Natural killer cell (primary cell): ENCODE measurements at regions not wholly inside any gene's neighbourhood (a gene's known extent, or its start where the extent isn't known, plus 50 kb on each side); places are given as distances from the start of the nearest gene placed in this dataset.

Source experiments
- ATAC-seq, 3 donors: fragments of 150-1000 bp in 2 of 3; fragments of 200-7000 bp in 1 of 3; cut with Tn5 transposase; 1 replicate in 1 of 3; 2 replicates in 2 of 3; pipeline ENCODE4 v1.10.0; 2021; ENCODE audit warnings: mild to moderate bottlenecking in 2 of 3, moderate library complexity in 2 of 3
- DNase-seq, 2 donors: peaks; one replicate each; pipeline versions ENCODE4 v3.0.0 to v3.0.0-alpha.2; 2013 to 2021; ENCODE audit warnings: mixed read lengths in 1 of 2
- H3K27ac ChIP-seq: one replicate; pipeline ENCODE4 v1.5.1; 2013; ENCODE audit warnings: mild to moderate bottlenecking, low read length
- H3K27me3 ChIP-seq: one replicate; pipeline ENCODE4 v1.6.1; 2013; ENCODE audit warnings: low read length; ENCODE audit not compliant: control insufficient read depth, insufficient read depth
- H3K36me3 ChIP-seq: one replicate; pipeline ENCODE4 v1.6.1; 2013; ENCODE audit warnings: low read length; ENCODE audit not compliant: control insufficient read depth, insufficient read depth
- H3K4me1 ChIP-seq: one replicate; pipeline ENCODE4 v1.6.1; 2013; ENCODE audit warnings: low read length; ENCODE audit not compliant: control insufficient read depth, insufficient read depth
- H3K4me3 ChIP-seq: one replicate; pipeline ENCODE4 v1.5.1; 2013; ENCODE audit warnings: low read length
- H3K9me3 ChIP-seq: one replicate; pipeline ENCODE4 v1.6.1; 2013; ENCODE audit warnings: low read length; ENCODE audit not compliant: control insufficient read depth, insufficient read depth
- H3K27ac Mint-ChIP-seq, 2 donors: one replicate each; pipeline ENCODE4 v1.8.0; 2022; ENCODE audit warnings: mild to moderate bottlenecking in 2 of 2, mixed read lengths in 2 of 2, moderate library complexity in 1 of 2
- H3K27me3 Mint-ChIP-seq, 2 donors: one replicate each; pipeline ENCODE4 v1.8.0; 2022; ENCODE audit warnings: low read depth in 2 of 2, mixed read lengths in 2 of 2
- H3K36me3 Mint-ChIP-seq: one replicate; pipeline ENCODE4 v1.8.0; 2022; ENCODE audit warnings: mixed read lengths
- H3K4me1 Mint-ChIP-seq, 2 donors: one replicate each; pipeline ENCODE4 v1.8.0; 2022; ENCODE audit warnings: mixed read lengths in 2 of 2
- H3K4me3 Mint-ChIP-seq: one replicate; pipeline ENCODE4 v1.8.0; 2022; ENCODE audit warnings: mild to moderate bottlenecking, moderate library complexity, mixed read lengths
- H3K9me3 Mint-ChIP-seq, 2 donors: one replicate each; pipeline ENCODE4 v1.8.0; 2022; ENCODE audit warnings: mixed read lengths in 2 of 2
- WGBS: methylation state at CpG from one replicate; pipeline ENCODE4 v1.1.7; 2013; ENCODE audit warnings: missing lambda C conversion rate; ENCODE audit not compliant: insufficient coverage; 5-methylcytosine and 5-hydroxymethylcytosine counted together
- intact Hi-C: fragments of 100-400 bp; cut with micrococcal nuclease; formaldehyde crosslinking; loops from one replicate; pipeline ENCODE4 v1.14.2; 2022
- TF ChIP-seq, protein P1 (sequence below): fragments of 200-600 bp; IDR thresholded peaks from one replicate; pipeline ENCODE4 v1.8.0; 2022; ENCODE audit warnings: antibody characterized with exemption

DNA sequence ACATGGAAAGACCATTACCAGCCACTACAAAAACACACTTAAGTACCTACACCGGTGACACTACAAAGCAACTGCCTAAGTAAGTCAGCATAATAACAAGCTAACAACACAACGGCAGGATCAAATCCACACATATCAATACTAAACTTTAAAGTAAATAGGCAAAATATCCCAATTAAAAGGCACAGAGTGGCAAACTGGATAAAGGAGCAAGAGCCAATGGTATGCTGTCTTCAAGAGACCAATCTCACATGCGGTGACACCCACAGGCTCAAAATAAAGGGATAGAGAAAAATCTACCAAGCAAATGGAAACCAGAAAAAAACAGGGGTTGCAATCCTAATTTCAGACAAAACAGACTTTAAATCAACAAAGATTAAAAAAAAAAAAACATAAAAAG, 261.5 kb upstream of the TENM4 start:
- H3K9me3 ChIP-seq, result peaks cover 9% of the 10 kb centered on the region
- Mint-ChIP-seq H3K4me1 (no peaks in the 10 kb centered on the region), H3K36me3 (peaks cover 7% of the 10 kb centered on the region), H3K4me3 (no peak overlapping the region), H3K27me3 (no peaks in the 10 kb centered on the region), H3K27ac (no peak overlapping the region), H3K9me3 (peaks cover 19 to 20% of the 10 kb centered on the region in 2 donors)
- ATAC-seq (no peak), DNase-seq (no peak)
- 96% methylated on average over 3 of the region's 3 CpGs for WGBS
- no peak overlapping the region for H3K27ac ChIP-seq
- no peak overlapping the region for H3K4me3 ChIP-seq
- H3K36me3 ChIP-seq, result no peaks in the 10 kb centered on the region
- H3K4me1 ChIP-seq, result no peaks in the 10 kb centered on the region
- TF ChIP-seq, protein P1, sequence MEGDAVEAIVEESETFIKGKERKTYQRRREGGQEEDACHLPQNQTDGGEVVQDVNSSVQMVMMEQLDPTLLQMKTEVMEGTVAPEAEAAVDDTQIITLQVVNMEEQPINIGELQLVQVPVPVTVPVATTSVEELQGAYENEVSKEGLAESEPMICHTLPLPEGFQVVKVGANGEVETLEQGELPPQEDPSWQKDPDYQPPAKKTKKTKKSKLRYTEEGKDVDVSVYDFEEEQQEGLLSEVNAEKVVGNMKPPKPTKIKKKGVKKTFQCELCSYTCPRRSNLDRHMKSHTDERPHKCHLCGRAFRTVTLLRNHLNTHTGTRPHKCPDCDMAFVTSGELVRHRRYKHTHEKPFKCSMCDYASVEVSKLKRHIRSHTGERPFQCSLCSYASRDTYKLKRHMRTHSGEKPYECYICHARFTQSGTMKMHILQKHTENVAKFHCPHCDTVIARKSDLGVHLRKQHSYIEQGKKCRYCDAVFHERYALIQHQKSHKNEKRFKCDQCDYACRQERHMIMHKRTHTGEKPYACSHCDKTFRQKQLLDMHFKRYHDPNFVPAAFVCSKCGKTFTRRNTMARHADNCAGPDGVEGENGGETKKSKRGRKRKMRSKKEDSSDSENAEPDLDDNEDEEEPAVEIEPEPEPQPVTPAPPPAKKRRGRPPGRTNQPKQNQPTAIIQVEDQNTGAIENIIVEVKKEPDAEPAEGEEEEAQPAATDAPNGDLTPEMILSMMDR, result no peak
- no peaks in the 10 kb centered on the region for H3K27me3 ChIP-seq
- intact Hi-C loops, result no loop called here

DNA sequence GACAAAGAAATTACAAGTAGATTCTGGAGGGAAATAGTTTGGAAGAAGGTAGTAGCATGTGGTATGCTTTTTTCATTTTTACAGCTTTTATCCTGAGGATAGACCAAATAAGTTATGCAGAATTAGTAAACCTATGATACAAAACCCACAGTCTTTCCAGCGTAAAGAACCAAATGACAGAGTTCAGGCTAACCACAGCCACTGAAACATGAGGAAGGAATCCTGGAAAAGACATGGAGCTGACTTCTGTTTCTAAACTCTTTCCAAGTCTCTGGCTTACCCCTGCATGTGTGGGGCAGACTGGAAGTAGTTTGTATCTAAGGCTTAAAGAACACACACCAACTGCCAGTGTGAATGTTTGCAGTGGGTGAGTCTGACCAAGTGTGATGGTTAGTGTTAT, 258.4 kb upstream of the TENM4 start:
- WGBS, result 88% methylated on average over 1 of the region's 1 CpG
- TF ChIP-seq, protein P1, result no peak
- Histone ChIP-seq H3K4me1 (no peaks in the 10 kb centered on the region), H3K27ac (no peak overlapping the region), H3K4me3 (no peak overlapping the region), H3K36me3 (no peaks in the 10 kb centered on the region), H3K27me3 (no peaks in the 10 kb centered on the region), H3K9me3 (peaks cover 9% of the 10 kb centered on the region)
- no peak overlapping the region for H3K4me3 Mint-ChIP-seq
- ATAC-seq (no peak), DNase-seq (no peak)
- no peaks in the 10 kb centered on the region for H3K4me1 Mint-ChIP-seq
- peaks cover 11 to 17% of the 10 kb centered on the region in 2 donors for H3K9me3 Mint-ChIP-seq
- intact Hi-C loops, result no loop called here
- H3K27ac Mint-ChIP-seq, result no peak overlapping the region
- peaks cover 7% of the 10 kb centered on the region for H3K36me3 Mint-ChIP-seq
- no peaks in the 10 kb centered on the region for H3K27me3 Mint-ChIP-seq

DNA sequence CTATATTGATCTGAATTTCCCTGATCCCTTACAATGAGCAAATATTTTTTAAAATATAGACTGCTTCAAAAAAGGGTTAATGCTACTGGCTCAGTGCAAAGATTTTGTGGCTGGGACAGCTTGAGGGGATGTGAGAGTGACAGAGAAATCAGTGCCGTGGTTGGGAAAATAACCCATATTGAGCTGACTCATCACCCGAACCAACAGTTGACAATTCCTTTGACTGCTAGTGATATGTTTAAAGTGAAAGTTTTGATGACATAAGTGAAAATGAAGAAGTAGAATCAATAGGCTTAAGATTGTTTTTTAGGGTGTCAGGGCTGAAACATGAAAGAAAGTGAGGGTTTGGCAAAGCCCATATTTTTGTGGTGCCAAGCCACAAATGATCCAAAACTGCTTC, 257.1 kb upstream of the TENM4 start:
- Histone ChIP-seq H3K4me3 (no peak overlapping the region), H3K4me1 (no peaks in the 10 kb centered on the region), H3K27ac (no peak overlapping the region), H3K27me3 (no peaks in the 10 kb centered on the region), H3K9me3 (peaks cover 9% of the 10 kb centered on the region), H3K36me3 (no peaks in the 10 kb centered on the region)
- TF ChIP-seq, protein P1, result no peak
- H3K36me3 Mint-ChIP-seq, result peaks cover 7% of the 10 kb centered on the region
- no peaks in the 10 kb centered on the region for H3K27me3 Mint-ChIP-seq
- no peak for ATAC-seq
- H3K4me3 Mint-ChIP-seq, result no peak overlapping the region
- WGBS, result 81% methylated on average over 2 of the region's 2 CpGs
- peaks cover 5 to 14% of the 10 kb centered on the region in 2 donors for H3K9me3 Mint-ChIP-seq
- H3K27ac Mint-ChIP-seq, result no peak overlapping the region
- no peak for DNase-seq
- intact Hi-C loops, result no loop called here
- H3K4me1 Mint-ChIP-seq, result no peaks in the 10 kb centered on the region

DNA sequence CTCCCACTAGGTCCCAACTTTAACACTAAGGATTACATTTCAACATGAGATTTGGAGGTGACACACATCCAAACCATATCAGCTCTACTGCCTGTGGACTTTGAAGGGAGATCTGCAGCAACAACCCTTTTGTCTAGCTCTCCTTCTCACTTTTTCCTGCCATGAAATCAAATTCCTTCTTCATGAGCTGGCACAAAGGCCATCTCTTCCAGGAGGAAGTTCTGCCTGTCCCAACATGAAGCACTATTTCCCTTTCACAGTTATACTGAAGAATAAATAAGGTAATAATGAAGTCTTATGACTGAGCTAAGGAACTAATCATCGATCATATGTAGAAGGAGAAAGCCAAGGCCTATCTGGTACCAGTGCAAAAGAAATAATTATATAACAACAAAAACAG, 253.5 kb upstream of the TENM4 start:
- no peaks in the 10 kb centered on the region for H3K4me1 Mint-ChIP-seq
- H3K27me3 Mint-ChIP-seq, result no peaks in the 10 kb centered on the region
- H3K4me3 Mint-ChIP-seq, result no peak overlapping the region
- DNase-seq (no peak), ATAC-seq (no peak)
- TF ChIP-seq, protein P1, result no peak
- H3K27ac ChIP-seq, result no peak overlapping the region
- peaks cover 3% of the 10 kb centered on the region for H3K9me3 ChIP-seq
- no CpG with 5 or more reads among the region's 1 CpG for WGBS
- H3K9me3 Mint-ChIP-seq, result peaks cover 5 to 8% of the 10 kb centered on the region in 2 donors
- intact Hi-C loops, result no loop called here
- no peaks in the 10 kb centered on the region for H3K36me3 ChIP-seq
- no peaks in the 10 kb centered on the region for H3K4me1 ChIP-seq
- no peak overlapping the region for H3K4me3 ChIP-seq
- H3K27me3 ChIP-seq, result no peaks in the 10 kb centered on the region
- H3K27ac Mint-ChIP-seq, result no peak overlapping the region
- no peaks in the 10 kb centered on the region for H3K36me3 Mint-ChIP-seq
